CD14-positive monocyte (primary cell): ENCODE measurements at regions not wholly inside any gene's neighbourhood (a gene's known extent, or its start where the extent isn't known, plus 50 kb on each side); places are given as distances from the start of the nearest gene placed in this dataset.

Source experiments
- DNase-seq, 3 donors: peaks; one replicate each; pipeline ENCODE4 v3.0.0-alpha.2; 2011 to 2022
- H2AFZ ChIP-seq: 2 replicates; pipeline ENCODE4 v1.6.0; 2012; ENCODE audit warnings: mild to moderate bottlenecking, low read depth, low read length, inconsistent platforms; ENCODE audit not compliant: insufficient read depth, poor library complexity, severe bottlenecking
- H3K27ac ChIP-seq, 2 donors: 1 replicate in 1 of 2; 2 replicates in 1 of 2; pipeline ENCODE4 v1.5.1; 2012 to 2013; ENCODE audit warnings: low read length in 2 of 2, control low read depth in 1 of 2, inconsistent platforms in 1 of 2, low read depth in 1 of 2, mild to moderate bottlenecking in 1 of 2
- H3K27me3 ChIP-seq, 2 donors: one replicate each; pipeline versions ENCODE4 v1.6.0 to v1.6.1; 2011 to 2013; ENCODE audit warnings: low read length in 2 of 2; ENCODE audit not compliant: control insufficient read depth in 2 of 2, insufficient read depth in 2 of 2
- H3K36me3 ChIP-seq, 2 donors: replicated peaks in 1 of 2; 1 replicate in 1 of 2; 2 replicates in 1 of 2; pipeline versions ENCODE4 v1.5.1 to v1.6.1; 2012 to 2013; ENCODE audit warnings: low read length in 2 of 2, control low read depth in 1 of 2, inconsistent platforms in 1 of 2, mild to moderate bottlenecking in 1 of 2; ENCODE audit not compliant: insufficient read depth in 2 of 2, control insufficient read depth in 1 of 2
- H3K4me1 ChIP-seq, 2 donors: 1 replicate in 1 of 2; 2 replicates in 1 of 2; pipeline versions ENCODE4 v1.5.1 to v1.6.1; 2012 to 2013; ENCODE audit warnings: low read length in 2 of 2, control low read depth in 1 of 2, inconsistent platforms in 1 of 2, mild to moderate bottlenecking in 1 of 2, moderate library complexity in 1 of 2; ENCODE audit not compliant: insufficient read depth in 2 of 2, control insufficient read depth in 1 of 2
- H3K4me2 ChIP-seq: replicated peaks from 2 replicates; pipeline ENCODE3; 2012; ENCODE audit warnings: low read length, moderate library complexity, mild to moderate bottlenecking; ENCODE audit not compliant: poor library complexity, severe bottlenecking; ENCODE audit errors: extremely low read depth
- H3K4me3 ChIP-seq, 3 experiments: fragments of 200-600 bp in 1 of 3; sonication (generic) in 1 of 3; replicated peaks in 1 of 3; 1 replicate in 2 of 3; 2 replicates in 1 of 3; pipeline ENCODE4 v1.5.1; 2011 to 2013; ENCODE audit warnings: low read length in 3 of 3, mild to moderate bottlenecking in 3 of 3, control low read depth in 2 of 3, low read depth in 2 of 3, inconsistent platforms in 1 of 3, moderate library complexity in 1 of 3
- H3K79me2 ChIP-seq: 2 replicates; pipeline ENCODE4 v1.6.0; 2012; ENCODE audit warnings: mild to moderate bottlenecking, control low read depth, inconsistent platforms, low read length, moderate library complexity; ENCODE audit not compliant: insufficient read depth
- H3K9ac ChIP-seq: 2 replicates; pipeline ENCODE4 v1.6.0; 2017; ENCODE audit warnings: low read length, mild to moderate bottlenecking; ENCODE audit not compliant: insufficient read depth, poor library complexity, severe bottlenecking
- H3K9me3 ChIP-seq, 2 donors: replicated peaks in 1 of 2; 1 replicate in 1 of 2; 2 replicates in 1 of 2; pipeline versions ENCODE4 v1.5.1 to v1.6.1; 2012 to 2013; ENCODE audit warnings: low read length in 2 of 2, control low read depth in 1 of 2; ENCODE audit not compliant: control insufficient read depth in 1 of 2, insufficient read depth in 1 of 2
- H4K20me1 ChIP-seq: 2 replicates; pipeline ENCODE4 v1.6.0; 2012; ENCODE audit warnings: mild to moderate bottlenecking, low read length, control low read depth, moderate library complexity; ENCODE audit not compliant: insufficient read depth
- H3K27ac Mint-ChIP-seq, 7 donors: one replicate each; pipeline ENCODE4 v1.8.0; 2020; ENCODE audit warnings: mild to moderate bottlenecking in 7 of 7, mixed read lengths in 7 of 7, moderate library complexity in 6 of 7, inconsistent platforms in 2 of 7
- H3K27me3 Mint-ChIP-seq, 3 donors: one replicate each; pipeline ENCODE4 v1.8.0; 2021 to 2022; ENCODE audit warnings: low read depth in 3 of 3, mild to moderate bottlenecking in 3 of 3, mixed read lengths in 3 of 3, moderate library complexity in 3 of 3, inconsistent platforms in 1 of 3
- H3K36me3 Mint-ChIP-seq, 2 donors: one replicate each; pipeline ENCODE4 v1.8.0; 2020; ENCODE audit warnings: mixed read lengths in 2 of 2, inconsistent platforms in 1 of 2, mild to moderate bottlenecking in 1 of 2
- H3K4me1 Mint-ChIP-seq: one replicate; pipeline ENCODE4 v1.8.0; 2020; ENCODE audit warnings: mild to moderate bottlenecking, mixed read lengths
- H3K4me3 Mint-ChIP-seq, 2 donors: one replicate each; pipeline ENCODE4 v1.8.0; 2020; ENCODE audit warnings: mild to moderate bottlenecking in 2 of 2, mixed read lengths in 2 of 2, moderate library complexity in 1 of 2
- H3K9me3 Mint-ChIP-seq, 7 donors: one replicate each; pipeline ENCODE4 v1.8.0; 2020 to 2022; ENCODE audit warnings: mixed read lengths in 7 of 7, mild to moderate bottlenecking in 6 of 7, moderate library complexity in 6 of 7, inconsistent platforms in 2 of 7
- WGBS: methylation state at CpG from one replicate; pipeline ENCODE4 v1.1.5; 2013; ENCODE audit warnings: missing lambda C conversion rate; ENCODE audit not compliant: insufficient coverage; 5-methylcytosine and 5-hydroxymethylcytosine counted together
- intact Hi-C, 2 donors: fragments of 100-400 bp; cut with micrococcal nuclease; formaldehyde crosslinking; loops; one replicate each; pipeline versions ENCODE4 v1.15.0 to v1.15.1; 2023
- TF ChIP-seq, protein P1 (sequence below): fragments of 200-600 bp; IDR thresholded peaks from one replicate; pipeline ENCODE4 v1.8.0; 2022; ENCODE audit warnings: antibody characterized with exemption, mild to moderate bottlenecking

DNA sequence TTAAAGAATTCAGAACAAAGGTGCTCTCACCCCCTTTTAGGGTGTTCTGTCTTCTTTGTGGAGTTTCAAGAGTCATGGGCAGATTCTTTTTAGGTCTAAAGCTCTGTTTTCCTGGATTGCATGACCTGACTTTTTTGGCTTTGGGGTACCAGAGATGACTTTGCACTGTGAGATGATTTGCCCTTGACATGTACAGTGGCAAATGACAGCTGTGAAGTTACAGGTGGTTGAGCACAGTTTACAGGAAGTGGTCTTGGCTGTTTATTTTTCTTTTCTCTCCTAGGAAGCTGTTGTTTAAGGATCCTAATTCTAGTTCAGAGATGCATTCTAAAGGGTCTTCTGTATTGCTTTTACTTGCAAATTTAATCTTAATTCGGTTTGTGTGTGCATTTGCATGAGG is 83.8 kb upstream of the METAP2 start:
- Histone ChIP-seq H3K9ac (no peak overlapping the region), H3K27me3 (no peaks in the 10 kb centered on the region), H3K4me2 (no peak overlapping the region), H3K9me3 (peaks cover 9 to 15% of the 10 kb centered on the region in 2 donors), H3K27ac (no peak overlapping the region), H3K79me2 (no peaks in the 10 kb centered on the region), H2AFZ (no peak overlapping the region), H4K20me1 (no peaks in the 10 kb centered on the region), H3K4me1 (no peaks in the 10 kb centered on the region), H3K4me3 (no peak overlapping the region), H3K36me3 (no peaks in the 10 kb centered on the region)
- Mint-ChIP-seq H3K27me3 (peaks cover 0 to 9% (median 5%) of the 10 kb centered on the region in 3 donors), H3K4me1 (no peaks in the 10 kb centered on the region), H3K9me3 (peaks cover 3 to 26% (median 11%) of the 10 kb centered on the region in 7 donors), H3K27ac (no peak overlapping the region), H3K36me3 (no peaks in the 10 kb centered on the region), H3K4me3 (no peak overlapping the region)
- intact Hi-C loops = no loop called here
- no CpG with 5 or more reads among the region's 1 CpG for WGBS
- TF ChIP-seq, protein P1, sequence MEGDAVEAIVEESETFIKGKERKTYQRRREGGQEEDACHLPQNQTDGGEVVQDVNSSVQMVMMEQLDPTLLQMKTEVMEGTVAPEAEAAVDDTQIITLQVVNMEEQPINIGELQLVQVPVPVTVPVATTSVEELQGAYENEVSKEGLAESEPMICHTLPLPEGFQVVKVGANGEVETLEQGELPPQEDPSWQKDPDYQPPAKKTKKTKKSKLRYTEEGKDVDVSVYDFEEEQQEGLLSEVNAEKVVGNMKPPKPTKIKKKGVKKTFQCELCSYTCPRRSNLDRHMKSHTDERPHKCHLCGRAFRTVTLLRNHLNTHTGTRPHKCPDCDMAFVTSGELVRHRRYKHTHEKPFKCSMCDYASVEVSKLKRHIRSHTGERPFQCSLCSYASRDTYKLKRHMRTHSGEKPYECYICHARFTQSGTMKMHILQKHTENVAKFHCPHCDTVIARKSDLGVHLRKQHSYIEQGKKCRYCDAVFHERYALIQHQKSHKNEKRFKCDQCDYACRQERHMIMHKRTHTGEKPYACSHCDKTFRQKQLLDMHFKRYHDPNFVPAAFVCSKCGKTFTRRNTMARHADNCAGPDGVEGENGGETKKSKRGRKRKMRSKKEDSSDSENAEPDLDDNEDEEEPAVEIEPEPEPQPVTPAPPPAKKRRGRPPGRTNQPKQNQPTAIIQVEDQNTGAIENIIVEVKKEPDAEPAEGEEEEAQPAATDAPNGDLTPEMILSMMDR = no peak
- DNase-seq = no peak

DNA sequence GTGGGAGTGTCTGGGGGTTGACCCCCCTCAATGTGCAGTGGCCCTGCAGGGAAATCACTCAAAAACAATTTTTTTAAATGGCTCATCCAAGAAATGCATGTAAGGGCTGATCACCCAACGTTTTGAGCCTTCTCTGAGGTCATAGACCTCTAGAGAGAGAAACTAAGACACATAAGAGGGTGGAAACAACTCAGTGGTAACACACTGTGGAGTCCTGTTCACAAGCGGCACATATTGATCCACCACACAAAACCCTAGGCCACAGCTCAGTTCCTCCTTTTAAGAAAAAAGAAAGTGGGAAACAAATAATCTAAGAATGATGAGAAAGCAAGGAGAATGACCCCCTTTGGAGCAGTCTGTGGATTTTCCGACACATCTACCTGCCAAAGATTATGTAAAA is 83.0 kb upstream of the METAP2 start:
- Histone ChIP-seq H3K27me3 (no peaks in the 10 kb centered on the region), H4K20me1 (no peaks in the 10 kb centered on the region), H3K4me3 (no peak overlapping the region), H3K79me2 (no peaks in the 10 kb centered on the region), H3K36me3 (no peaks in the 10 kb centered on the region), H3K9me3 (peaks cover 9 to 15% of the 10 kb centered on the region in 2 donors), H3K27ac (no peak overlapping the region), H3K4me2 (no peak overlapping the region), H3K4me1 (no peaks in the 10 kb centered on the region), H2AFZ (no peak overlapping the region), H3K9ac (no peak overlapping the region)
- Mint-ChIP-seq H3K4me3 (no peak overlapping the region), H3K9me3 (peaks cover 3 to 26% (median 12%) of the 10 kb centered on the region in 7 donors), H3K27me3 (peaks cover 0 to 5% (median 4%) of the 10 kb centered on the region in 3 donors), H3K36me3 (no peaks in the 10 kb centered on the region), H3K27ac (no peak overlapping the region), H3K4me1 (peaks cover 2% of the 10 kb centered on the region)
- DNase-seq = no peak
- TF ChIP-seq, protein P1 = no peak
- 50% methylated on average over 1 of the region's 3 CpGs for WGBS
- intact Hi-C loops = no loop called here
